ENCODE measurements at regions not wholly inside any gene's neighbourhood (a gene's known extent, or its start where the extent isn't known, plus 50 kb on each side); places are given as distances from the start of the nearest gene placed in this dataset.

GRCh38 chr22:48050836-48051235 lies 1288.4 kb downstream of the TBC1D22A start:
- no peaks in the 10 kb centered on the region for H4K20me1 ChIP-seq (ENCODE audit: insufficient read depth, low read length)
- no peak overlapping the region for H2AFZ ChIP-seq (replicated peaks; ENCODE audit: low read length, poor library complexity)
- intact Hi-C loops (cut with micrococcal nuclease): no loop called here
- no peak overlapping the region for H2BK120ac ChIP-seq (ENCODE audit: low read depth, low read length)
- no peaks in the 10 kb centered on the region for H3K27me3 ChIP-seq (ENCODE audit: control insufficient read depth, insufficient read depth, low read length)
- H3K36me3 ChIP-seq (ENCODE audit: control insufficient read depth, insufficient read depth, low read length): no peaks in the 10 kb centered on the region
- in situ Hi-C loops (cut with MboI; ENCODE audit: low sequenced_read_pairs): no loop called here
- no peaks in the 10 kb centered on the region for H3K9me1 ChIP-seq (ENCODE audit: insufficient read depth, low read length)
- H3K18ac ChIP-seq (ENCODE audit: low read depth, low read length): no peak overlapping the region
- no peak overlapping the region for H4K5ac ChIP-seq (ENCODE audit: low read depth, low read length)
- DNase-seq (no peak), ATAC-seq (ENCODE audit: low read depth) (no peak)
- BruUV-seq (replicated peaks): no TSS peak
- peaks cover 60% of the 10 kb centered on the region for H3K9me3 ChIP-seq (ENCODE audit: control insufficient read depth, insufficient read depth, low read length)
- H3K56ac ChIP-seq (ENCODE audit: extremely low read depth, insufficient read depth, low read length): no peak overlapping the region
- ChIA-PET POLR2A (ENCODE audit: unreplicated experiment) (no interaction called here), CTCF (interaction anchor here (0.6 kb wide), 1 partner anchor 12 kb away, joined by 3 read pairs; no protein-coding TSS in a partner anchor)
- H3K4ac ChIP-seq (ENCODE audit: low read depth, low read length): no peak overlapping the region
- dilution Hi-C loops (cut with HindIII; ENCODE audit: low sequenced_read_pairs, unreplicated experiment): no loop called here
- H3K14ac ChIP-seq (replicated peaks; ENCODE audit: low read depth, low read length): no peak overlapping the region
- no peak overlapping the region for H2BK15ac ChIP-seq (ENCODE audit: low read depth, low read length)
- H4K91ac ChIP-seq (ENCODE audit: insufficient read depth, low read depth, low read length): no peak overlapping the region
- no peak overlapping the region for H2AK9ac ChIP-seq (replicated peaks; ENCODE audit: low read depth, low read length, poor library complexity)
- no peak overlapping the region for H2AK5ac ChIP-seq (ENCODE audit: low read depth, low read length)
- H3K79me1 ChIP-seq (ENCODE audit: low read depth in 1 of 2, low read length in 2 of 2): no peaks in the 10 kb centered on the region
- no peak overlapping the region for H3K23ac ChIP-seq (ENCODE audit: low read depth, low read length)
- H3K4me2 ChIP-seq (ENCODE audit: low read depth, low read length): no peak overlapping the region
- H3K27ac ChIP-seq (ENCODE audit: insufficient read depth, low read length): no peak overlapping the region
- H2BK5ac ChIP-seq (ENCODE audit: low read depth, low read length, poor library complexity, severe bottlenecking): no peak overlapping the region
- H3K9ac ChIP-seq (ENCODE audit: low read depth, low read length): no peak overlapping the region
- H4K8ac ChIP-seq (ENCODE audit: low read depth in 2 of 2, low read length in 2 of 2): no peak overlapping the region
- no peak overlapping the region for H2BK20ac ChIP-seq (ENCODE audit: low read depth, low read length)
- no peak overlapping the region for H3K4me3 ChIP-seq (ENCODE audit: insufficient read depth, low read depth, low read length)
- TF ChIP-seq ELK1 (IDR thresholded peaks at IDR 0.05; ENCODE audit: borderline replicate concordance, low read depth, low read length): no peak
- no peak for TF ChIP-seq RCOR1 (IDR thresholded peaks at IDR 0.05; ENCODE audit: insufficient replicate concordance, low read length)
- no peak for TF ChIP-seq RAD21 (IDR thresholded peaks at IDR 0.05; ENCODE audit: low read length)
- no peak for TF ChIP-seq SMC3 (IDR thresholded peaks at IDR 0.05; ENCODE audit: low read depth, low read length)
- no peak for TF ChIP-seq MAZ (IDR thresholded peaks at IDR 0.05; ENCODE audit: borderline replicate concordance, low read depth, low read length)
- TF ChIP-seq BHLHE40 (IDR thresholded peaks at IDR 0.05; ENCODE audit: low read depth, low read length): no peak
- TF ChIP-seq MXI1 (IDR thresholded peaks at IDR 0.05; ENCODE audit: borderline replicate concordance, low read depth, low read length): no peak
- TF ChIP-seq CEBPB (IDR thresholded peaks at IDR 0.05; ENCODE audit: low read depth, low read length): no peak
- TF ChIP-seq NFE2L2 (IDR thresholded peaks at IDR 0.05; ENCODE audit: low read depth, low read length): no peak
- TF ChIP-seq POLR2A (IDR thresholded peaks at IDR 0.05; ENCODE audit: low read depth, low read length): no peak
- no peak for TF ChIP-seq FOS (IDR thresholded peaks at IDR 0.05; ENCODE audit: low read depth, low read length)
- TF ChIP-seq CTCF (conservative IDR thresholded peaks at IDR 0.05; ENCODE audit: low read depth, low read length): no peak
- no peak for TF ChIP-seq RFX5 (IDR thresholded peaks at IDR 0.05; ENCODE audit: low read depth, low read length)
- TF ChIP-seq, protein P1, sequence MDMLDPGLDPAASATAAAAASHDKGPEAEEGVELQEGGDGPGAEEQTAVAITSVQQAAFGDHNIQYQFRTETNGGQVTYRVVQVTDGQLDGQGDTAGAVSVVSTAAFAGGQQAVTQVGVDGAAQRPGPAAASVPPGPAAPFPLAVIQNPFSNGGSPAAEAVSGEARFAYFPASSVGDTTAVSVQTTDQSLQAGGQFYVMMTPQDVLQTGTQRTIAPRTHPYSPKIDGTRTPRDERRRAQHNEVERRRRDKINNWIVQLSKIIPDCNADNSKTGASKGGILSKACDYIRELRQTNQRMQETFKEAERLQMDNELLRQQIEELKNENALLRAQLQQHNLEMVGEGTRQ (IDR thresholded peaks at IDR 0.05; ENCODE audit: low read depth, low read length): no peak
- TF ChIP-seq MAFK (IDR thresholded peaks at IDR 0.05; ENCODE audit: low read depth, low read length): no peak
- TF ChIP-seq CHD1 (IDR thresholded peaks at IDR 0.05; ENCODE audit: low read depth, low read length): no peak
- no CpG with 5 or more reads among the region's 7 CpGs for WGBS, 2 experiments (ENCODE audit: extremely low coverage in 2 of 2, insufficient read length in 1 of 2)
- H3K4me1 ChIP-seq (ENCODE audit: control insufficient read depth, insufficient read depth, low read length): no peaks in the 10 kb centered on the region

All from IMR-90 (cell line).